ENCODE measurements at regions not wholly inside any gene's neighbourhood (a gene's known extent, or its start where the extent isn't known, plus 50 kb on each side); places are given as distances from the start of the nearest gene placed in this dataset.

DNA sequence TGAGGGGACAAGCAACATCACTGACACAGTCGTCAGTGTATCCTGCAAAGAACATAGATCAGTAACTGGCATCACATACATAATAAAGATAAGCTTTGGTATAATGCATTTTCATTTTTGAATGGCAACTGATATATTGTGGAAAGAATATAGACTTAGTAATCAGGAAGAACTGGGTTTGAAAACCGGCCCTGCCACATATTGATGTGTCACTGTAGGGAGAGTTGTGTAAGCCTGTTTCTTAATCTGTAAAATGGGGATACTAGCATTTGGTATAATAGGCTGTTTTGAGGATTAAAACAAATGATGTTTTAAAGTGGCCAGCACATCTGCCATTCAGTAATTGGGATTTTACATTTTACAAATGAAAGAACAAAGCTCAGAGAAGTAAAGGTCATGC lies 277.8 kb upstream of the CNTNAP5 start (continued):
- TF ChIP-seq REST (IDR thresholded peaks at IDR 0.05; ENCODE audit: unreplicated experiment) (no peak), JUNB (IDR thresholded peaks at IDR 0.05; ENCODE audit: unreplicated experiment) (no peak), EZH2phosphoT487 (IDR thresholded peaks at IDR 0.05; ENCODE audit: unreplicated experiment) (no peak), CREB1 (CRISPR knock-in tag; IDR thresholded peaks at IDR 0.05; ENCODE audit: low read depth) (no peak)
- TF ChIP-seq, protein P1, sequence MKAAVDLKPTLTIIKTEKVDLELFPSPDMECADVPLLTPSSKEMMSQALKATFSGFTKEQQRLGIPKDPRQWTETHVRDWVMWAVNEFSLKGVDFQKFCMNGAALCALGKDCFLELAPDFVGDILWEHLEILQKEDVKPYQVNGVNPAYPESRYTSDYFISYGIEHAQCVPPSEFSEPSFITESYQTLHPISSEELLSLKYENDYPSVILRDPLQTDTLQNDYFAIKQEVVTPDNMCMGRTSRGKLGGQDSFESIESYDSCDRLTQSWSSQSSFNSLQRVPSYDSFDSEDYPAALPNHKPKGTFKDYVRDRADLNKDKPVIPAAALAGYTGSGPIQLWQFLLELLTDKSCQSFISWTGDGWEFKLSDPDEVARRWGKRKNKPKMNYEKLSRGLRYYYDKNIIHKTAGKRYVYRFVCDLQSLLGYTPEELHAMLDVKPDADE (IDR thresholded peaks at IDR 0.05): no peak

DNA sequence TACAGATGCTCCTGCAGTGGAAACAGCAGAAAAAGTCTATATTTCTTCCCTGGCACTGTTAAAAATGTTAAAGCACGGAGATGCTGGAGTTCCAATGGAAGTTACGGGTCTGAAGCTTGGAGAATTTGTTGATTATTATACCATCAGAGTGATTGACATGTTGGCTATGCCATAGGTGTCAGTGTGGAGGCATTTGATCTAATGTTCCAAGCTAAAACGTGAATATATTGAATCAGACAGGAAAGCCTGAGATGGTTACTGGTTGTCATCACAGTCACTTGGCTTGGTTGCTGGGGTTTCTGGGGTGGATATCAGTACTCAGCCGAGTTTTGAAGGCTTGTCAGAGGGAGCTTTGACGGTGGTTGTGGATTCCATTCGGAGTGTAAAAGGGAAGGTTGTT lies 262.9 kb upstream of the CNTNAP5 start:
- Mint-ChIP-seq H3K27ac (no peak overlapping the region), H3K36me3 (ENCODE audit: low read depth) (peaks cover 5% of the 10 kb centered on the region; the same call in 2 of the 3 replicates), H3K9me3 (peaks cover 20% of the 10 kb centered on the region; the same call in 2 of the 3 replicates), H3K4me1 (no peaks in the 10 kb centered on the region), H3K27me3 (ENCODE audit: insufficient read depth, low read depth, poor library complexity) (peaks cover under 1% of the 10 kb centered on the region), H3K4me3 (no peak overlapping the region)
- Histone ChIP-seq H3K4me1 (ENCODE audit: insufficient read depth) (no peaks in the 10 kb centered on the region), H3F3A (replicated peaks; ENCODE audit: low read depth) (no peaks in the 10 kb centered on the region), H4K20me1 (replicated peaks; ENCODE audit: insufficient read depth) (no peaks in the 10 kb centered on the region), H3K36me3 (ENCODE audit: insufficient read depth) (0 out of 2 replicates have a peak, but pooled peaks cover 7% of the 10 kb centered on the region), H3K4me2 (no peak overlapping the region), H3K4me3 (no peak overlapping the region), H2AFZ (no peak overlapping the region), H3K9me2 (ENCODE audit: insufficient read depth) (no peaks in the 10 kb centered on the region), H3K79me2 (replicated peaks; ENCODE audit: insufficient read depth) (no peaks in the 10 kb centered on the region), H3K27ac (ENCODE audit: low read depth) (no peak overlapping the region), H3K27me3 (ENCODE audit: insufficient read depth) (no peaks in the 10 kb centered on the region)
- ATAC-seq: no peak
- DNase-seq (ENCODE audit: low spot score): no peak
- TF ChIP-seq ZNF331 (CRISPR knock-in tag; IDR thresholded peaks at IDR 0.05; ENCODE audit: low read depth): no peak
- TF ChIP-seq ZNF462 (CRISPR knock-in tag; IDR thresholded peaks at IDR 0.05): no peak
- TF ChIP-seq EZH2phosphoT487 (IDR thresholded peaks at IDR 0.05; ENCODE audit: unreplicated experiment): no peak
- no peak for TF ChIP-seq NANOG (IDR thresholded peaks at IDR 0.05; ENCODE audit: borderline replicate concordance)
- no peak for TF ChIP-seq POLR2AphosphoS5 (IDR thresholded peaks at IDR 0.05; ENCODE audit: low read depth)
- TF ChIP-seq CREB1 (CRISPR knock-in tag; IDR thresholded peaks at IDR 0.05; ENCODE audit: low read depth): no peak
- TF ChIP-seq JUNB (IDR thresholded peaks at IDR 0.05; ENCODE audit: unreplicated experiment): no peak
- TF ChIP-seq, protein P1 (IDR thresholded peaks at IDR 0.05): no peak

Data from GM23338 (cell line).